ENCODE measurements at regions not wholly inside any gene's neighbourhood (a gene's known extent, or its start where the extent isn't known, plus 50 kb on each side); places are given as distances from the start of the nearest gene placed in this dataset.

DNA sequence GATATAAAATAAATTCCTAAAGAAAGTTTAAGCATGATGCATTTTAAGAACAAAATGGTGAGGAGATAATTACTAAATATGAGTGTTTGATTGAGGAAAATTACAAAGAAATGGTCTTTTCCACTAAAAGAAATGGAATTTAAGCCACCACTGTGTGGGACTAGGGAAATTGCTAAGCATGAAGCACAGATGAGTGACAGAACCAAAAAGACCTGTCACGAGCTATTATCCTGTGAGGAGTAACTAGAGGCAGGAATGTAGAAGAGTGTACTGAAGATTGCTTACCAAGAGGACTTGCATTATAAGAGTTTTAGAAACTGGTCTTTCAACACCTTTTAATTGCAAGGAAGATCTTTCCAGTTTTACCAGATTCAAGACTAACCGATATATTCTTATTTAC lies 193.6 kb upstream of the PRR16 start:
- no peak for FAIRE-seq
- no peaks in the 10 kb centered on the region for H3K4me1 ChIP-seq (ENCODE audit: control insufficient read depth in 2 of 3, insufficient read depth in 2 of 3, low read depth in 1 of 3, low read length in 3 of 3)
- intact Hi-C loops (cut with DNase I): no loop called here
- H3K36me3 ChIP-seq (ENCODE audit: control insufficient read depth in 2 of 3, insufficient read depth in 3 of 3, low read length in 3 of 3): no peaks in the 10 kb centered on the region
- TF ChIP-seq CTCF (IDR thresholded peaks at IDR 0.05; ENCODE audit: borderline replicate concordance, extremely low read depth, insufficient read depth): no peak
- DNase-seq: no peak
- no peaks in the 10 kb centered on the region for H3K9me3 ChIP-seq (ENCODE audit: control insufficient read depth in 2 of 3, insufficient read depth in 1 of 3, low read length in 3 of 3)
- no peak overlapping the region for H3K27ac ChIP-seq (ENCODE audit: low read depth in 2 of 2, low read length in 2 of 2)
- H3K4me3 ChIP-seq (ENCODE audit: low read length in 3 of 3): no peak overlapping the region
- no peaks in the 10 kb centered on the region for H3K27me3 ChIP-seq (ENCODE audit: control insufficient read depth, insufficient read depth, low read length)
- no peak overlapping the region for H3K9ac ChIP-seq (ENCODE audit: low read length in 3 of 3)

DNA sequence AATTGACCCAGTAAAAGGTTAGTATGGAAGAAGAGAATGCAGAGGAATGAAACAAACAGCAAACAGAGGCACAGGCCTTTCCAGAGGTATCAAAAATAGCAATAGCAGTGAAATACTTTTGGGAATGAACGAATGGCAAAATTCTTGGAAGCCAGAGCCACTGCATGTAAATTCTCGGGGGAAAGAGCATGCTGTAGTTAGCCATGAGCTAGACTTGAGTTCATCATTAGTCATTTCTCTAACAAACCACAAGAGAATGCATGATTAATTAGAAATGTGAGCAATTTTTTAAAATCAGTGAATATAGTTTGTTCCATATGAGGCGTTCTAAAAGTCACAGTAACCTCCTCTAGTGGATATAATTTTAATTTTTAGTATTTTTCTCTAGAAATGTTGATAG lies 170.3 kb upstream of the PRR16 start:
- H3K27ac ChIP-seq (ENCODE audit: low read depth in 2 of 2, low read length in 2 of 2): no peak overlapping the region
- no peak for TF ChIP-seq CTCF (IDR thresholded peaks at IDR 0.05; ENCODE audit: borderline replicate concordance, extremely low read depth, insufficient read depth)
- intact Hi-C loops (cut with DNase I): no loop called here
- no peak overlapping the region for H3K9ac ChIP-seq (ENCODE audit: low read length in 3 of 3)
- no peak for DNase-seq
- no peaks in the 10 kb centered on the region for H3K27me3 ChIP-seq (ENCODE audit: control insufficient read depth, insufficient read depth, low read length)
- no peak for FAIRE-seq
- no peaks in the 10 kb centered on the region for H3K36me3 ChIP-seq (ENCODE audit: control insufficient read depth in 2 of 3, insufficient read depth in 3 of 3, low read length in 3 of 3)
- no peaks in the 10 kb centered on the region for H3K9me3 ChIP-seq (ENCODE audit: control insufficient read depth in 2 of 3, insufficient read depth in 1 of 3, low read length in 3 of 3)
- no peak overlapping the region for H3K4me3 ChIP-seq (ENCODE audit: low read length in 3 of 3)
- H3K4me1 ChIP-seq (ENCODE audit: control insufficient read depth in 2 of 3, insufficient read depth in 2 of 3, low read depth in 1 of 3, low read length in 3 of 3): no peaks in the 10 kb centered on the region

DNA sequence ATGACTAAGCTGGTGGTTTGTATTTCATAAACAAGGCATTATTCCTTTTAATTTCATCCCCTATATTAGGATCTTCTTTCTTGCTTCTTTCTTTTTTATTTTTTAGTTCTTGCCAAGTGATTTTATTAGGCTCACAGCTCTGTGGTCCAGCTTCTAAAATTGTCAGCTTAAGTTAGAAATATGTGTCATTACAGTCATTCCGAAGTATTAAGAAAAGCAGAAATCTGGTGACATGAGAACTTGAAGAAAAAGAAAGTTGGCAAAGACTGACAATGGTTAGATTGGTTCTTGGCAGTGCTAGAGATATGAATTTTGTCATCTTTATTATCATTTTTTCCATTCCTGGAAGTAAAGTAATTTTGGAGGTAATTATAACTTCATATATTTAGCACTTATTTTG lies 166.5 kb upstream of the PRR16 start:
- no peak overlapping the region for H3K27ac ChIP-seq (ENCODE audit: low read depth in 2 of 2, low read length in 2 of 2)
- intact Hi-C loops (cut with DNase I): no loop called here
- H3K4me3 ChIP-seq (ENCODE audit: low read length in 3 of 3): no peak overlapping the region
- H3K4me1 ChIP-seq (ENCODE audit: control insufficient read depth in 2 of 3, insufficient read depth in 2 of 3, low read depth in 1 of 3, low read length in 3 of 3): no peaks in the 10 kb centered on the region
- no peak for TF ChIP-seq CTCF (IDR thresholded peaks at IDR 0.05; ENCODE audit: borderline replicate concordance, extremely low read depth, insufficient read depth)
- no peaks in the 10 kb centered on the region for H3K36me3 ChIP-seq (ENCODE audit: control insufficient read depth in 2 of 3, insufficient read depth in 3 of 3, low read length in 3 of 3)
- H3K9ac ChIP-seq (ENCODE audit: low read length in 3 of 3): no peak overlapping the region
- no peaks in the 10 kb centered on the region for H3K9me3 ChIP-seq (ENCODE audit: control insufficient read depth in 2 of 3, insufficient read depth in 1 of 3, low read length in 3 of 3)
- FAIRE-seq (no peak), DNase-seq (no peak)
- no peaks in the 10 kb centered on the region for H3K27me3 ChIP-seq (ENCODE audit: control insufficient read depth, insufficient read depth, low read length)

DNA sequence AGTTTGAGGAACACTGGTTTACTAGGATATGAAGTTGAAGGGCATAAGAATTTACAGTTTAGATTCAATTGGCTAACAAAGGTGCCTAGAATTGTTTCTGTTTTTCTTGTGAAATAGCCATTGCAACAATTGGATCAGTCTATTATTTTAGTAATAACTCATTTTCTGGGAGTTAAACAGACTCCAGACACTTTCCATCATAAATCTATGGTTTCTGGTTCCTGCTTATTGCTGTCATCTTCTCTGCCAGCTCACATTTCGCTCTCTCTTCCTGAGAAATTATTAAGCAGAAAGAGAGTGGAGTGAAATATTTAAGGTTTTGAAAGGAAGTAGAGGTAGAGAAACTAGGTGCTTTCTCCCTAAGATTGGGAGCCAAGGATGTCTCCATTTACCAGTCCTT lies 165.1 kb upstream of the PRR16 start:
- H3K9me3 ChIP-seq (ENCODE audit: control insufficient read depth in 2 of 3, insufficient read depth in 1 of 3, low read length in 3 of 3): no peaks in the 10 kb centered on the region
- DNase-seq (no peak), FAIRE-seq (no peak)
- TF ChIP-seq CTCF (IDR thresholded peaks at IDR 0.05; ENCODE audit: borderline replicate concordance, extremely low read depth, insufficient read depth): no peak
- no peak overlapping the region for H3K27ac ChIP-seq (ENCODE audit: low read depth in 2 of 2, low read length in 2 of 2)
- no peaks in the 10 kb centered on the region for H3K4me1 ChIP-seq (ENCODE audit: control insufficient read depth in 2 of 3, insufficient read depth in 2 of 3, low read depth in 1 of 3, low read length in 3 of 3)
- H3K4me3 ChIP-seq (ENCODE audit: low read length in 3 of 3): no peak overlapping the region
- intact Hi-C loops (cut with DNase I): no loop called here
- H3K27me3 ChIP-seq (ENCODE audit: control insufficient read depth, insufficient read depth, low read length): no peaks in the 10 kb centered on the region
- no peaks in the 10 kb centered on the region for H3K36me3 ChIP-seq (ENCODE audit: control insufficient read depth in 2 of 3, insufficient read depth in 3 of 3, low read length in 3 of 3)
- no peak overlapping the region for H3K9ac ChIP-seq (ENCODE audit: low read length in 3 of 3)
